ENCODE measurements at regions not wholly inside any gene's neighbourhood (a gene's known extent, or its start where the extent isn't known, plus 50 kb on each side); places are given as distances from the start of the nearest gene placed in this dataset.

DNA sequence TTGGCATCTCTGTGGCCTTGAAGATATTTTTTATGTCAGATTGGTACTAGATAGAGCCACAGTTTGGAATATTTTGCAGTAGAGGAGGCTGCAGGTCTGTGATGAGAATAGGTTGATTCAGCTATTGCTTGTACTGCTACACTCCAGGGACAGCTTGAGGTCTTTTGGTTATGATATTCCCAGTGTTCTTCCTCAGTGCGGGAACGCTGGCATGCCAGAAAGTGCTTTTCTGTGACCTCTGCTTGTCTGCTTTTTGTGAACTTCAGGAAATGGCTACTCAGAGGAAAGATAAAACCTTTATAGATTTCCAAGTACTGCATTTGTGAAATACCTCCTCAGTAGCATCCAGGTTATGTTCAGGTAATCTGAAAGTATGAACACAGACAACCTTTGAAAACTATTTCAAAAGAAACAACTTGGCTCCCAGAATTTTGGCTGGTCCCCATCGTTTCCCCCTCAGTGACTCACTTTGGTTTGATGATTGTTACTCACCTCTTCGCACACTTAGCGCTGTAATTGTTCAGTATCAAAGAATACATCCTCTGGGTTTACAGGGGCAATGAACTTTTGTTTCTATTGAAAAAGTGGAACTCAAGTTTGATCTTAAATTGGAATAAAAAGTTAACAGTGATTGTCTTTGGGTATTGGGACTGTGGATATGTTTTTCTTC, 191.4 kb downstream of the HIPK3 start:
- Histone ChIP-seq H3K56ac (ENCODE audit: insufficient read length, low read depth, low read length) (no peak overlapping the region), H3K27ac (ENCODE audit: insufficient read length, low read depth, low read length) (no peak overlapping the region), H3K23ac (ENCODE audit: insufficient read length, low read depth, low read length) (no peak overlapping the region), H2BK120ac (ENCODE audit: low read depth, low read length, poor library complexity, severe bottlenecking) (no peak overlapping the region), H4K20me1 (ENCODE audit: control insufficient read depth, insufficient read depth, insufficient read length) (no peaks in the 10 kb centered on the region), H3K4me1 (ENCODE audit: insufficient read depth, low read length) (no peaks in the 10 kb centered on the region), H3K27me3 (ENCODE audit: insufficient read depth, low read length) (no peaks in the 10 kb centered on the region), H3T11ph (ENCODE audit: low read length) (no peak overlapping the region), H3K9ac (ENCODE audit: extremely low read depth, insufficient read length, low read length) (no peak overlapping the region), H2AFZ (ENCODE audit: low read length) (no peak overlapping the region), H3K79me1 (ENCODE audit: insufficient read depth, low read depth, low read length, poor library complexity, severe bottlenecking) (no peaks in the 10 kb centered on the region), H4K91ac (ENCODE audit: insufficient read length, low read depth, low read length) (no peak overlapping the region), H2BK12ac (ENCODE audit: insufficient read length, low read depth, low read length) (no peak overlapping the region), H2BK5ac (ENCODE audit: insufficient read length, low read length) (no peak overlapping the region), H3K79me2 (ENCODE audit: insufficient read depth, low read length) (no peaks in the 10 kb centered on the region), H3K14ac (ENCODE audit: insufficient read depth, low read length) (no peak overlapping the region), H4K5ac (ENCODE audit: insufficient read length, low read depth, low read length) (no peak overlapping the region), H4K8ac (replicated peaks; ENCODE audit: insufficient read length, low read depth, low read length) (no peak overlapping the region), H2BK15ac (ENCODE audit: low read depth, low read length) (no peak overlapping the region), H3K23me2 (ENCODE audit: insufficient read length, low read depth, low read length, poor library complexity, severe bottlenecking) (no peaks in the 10 kb centered on the region), H3K4me2 (ENCODE audit: insufficient read depth, insufficient read length, low read length) (no peak overlapping the region), H3K4ac (ENCODE audit: low read depth, low read length) (no peak overlapping the region), H3K18ac (ENCODE audit: insufficient read length, low read depth, low read length) (no peak overlapping the region), H2AK5ac (ENCODE audit: insufficient read length, low read length) (no peak overlapping the region), H2BK20ac (ENCODE audit: low read depth, low read length, poor library complexity, severe bottlenecking) (no peak overlapping the region), H3K9me3 (ENCODE audit: control insufficient read depth, low read depth, low read length) (no peaks in the 10 kb centered on the region)
- H3K4me1 Mint-ChIP-seq: no peaks in the 10 kb centered on the region
- DNase-seq: no peak
- TF ChIP-seq, protein P1, sequence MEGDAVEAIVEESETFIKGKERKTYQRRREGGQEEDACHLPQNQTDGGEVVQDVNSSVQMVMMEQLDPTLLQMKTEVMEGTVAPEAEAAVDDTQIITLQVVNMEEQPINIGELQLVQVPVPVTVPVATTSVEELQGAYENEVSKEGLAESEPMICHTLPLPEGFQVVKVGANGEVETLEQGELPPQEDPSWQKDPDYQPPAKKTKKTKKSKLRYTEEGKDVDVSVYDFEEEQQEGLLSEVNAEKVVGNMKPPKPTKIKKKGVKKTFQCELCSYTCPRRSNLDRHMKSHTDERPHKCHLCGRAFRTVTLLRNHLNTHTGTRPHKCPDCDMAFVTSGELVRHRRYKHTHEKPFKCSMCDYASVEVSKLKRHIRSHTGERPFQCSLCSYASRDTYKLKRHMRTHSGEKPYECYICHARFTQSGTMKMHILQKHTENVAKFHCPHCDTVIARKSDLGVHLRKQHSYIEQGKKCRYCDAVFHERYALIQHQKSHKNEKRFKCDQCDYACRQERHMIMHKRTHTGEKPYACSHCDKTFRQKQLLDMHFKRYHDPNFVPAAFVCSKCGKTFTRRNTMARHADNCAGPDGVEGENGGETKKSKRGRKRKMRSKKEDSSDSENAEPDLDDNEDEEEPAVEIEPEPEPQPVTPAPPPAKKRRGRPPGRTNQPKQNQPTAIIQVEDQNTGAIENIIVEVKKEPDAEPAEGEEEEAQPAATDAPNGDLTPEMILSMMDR (conservative IDR thresholded peaks at IDR 0.05): no peak
- no peaks in the 10 kb centered on the region for H3K9me3 Mint-ChIP-seq
- H3K4me3 Mint-ChIP-seq: no peak overlapping the region
- no peaks in the 10 kb centered on the region; a peak in 1 of 7 replicates for H3K36me3 Mint-ChIP-seq (ENCODE audit: insufficient read depth in 1 of 3, low read depth in 3 of 3)
- WGBS (ENCODE audit: extremely low coverage, insufficient read length, low lambda C conversion rate): no CpG with 5 or more reads among the region's 5 CpGs
- peaks cover 3% of the 10 kb centered on the region; the same call in 1 of the 2 replicates for H3K27me3 Mint-ChIP-seq (ENCODE audit: low read depth)
- H3K27ac Mint-ChIP-seq: no peak overlapping the region
